Neural cell (in vitro differentiated cells): ENCODE measurements at regions not wholly inside any gene's neighbourhood (a gene's known extent, or its start where the extent isn't known, plus 50 kb on each side); places are given as distances from the start of the nearest gene placed in this dataset.

Source experiments
- H2AFZ ChIP-seq: fragments of 200-600, 300-800 bp; sonication (generic), shearing (Covaris generic); 2 replicates; pipeline ENCODE4 v1.6.0; 2014; ENCODE audit warnings: low read depth, mild to moderate bottlenecking, antibody characterized with exemption, low read length, moderate library complexity
- H3F3A ChIP-seq: fragments of 200-600 bp; shearing (Covaris generic); 2 replicates; pipeline ENCODE4 v1.6.1; 2016; ENCODE audit warnings: mild to moderate bottlenecking, moderate library complexity, mixed read lengths, antibody characterized with exemption, low read length; ENCODE audit not compliant: insufficient read depth, poor library complexity, severe bottlenecking
- H3K27ac ChIP-seq: fragments of 200-600, 300-800 bp; sonication (generic), shearing (Covaris generic); 2 replicates; pipeline ENCODE4 v1.5.1; 2014; ENCODE audit warnings: mild to moderate bottlenecking, low read length, moderate library complexity
- H3K27me3 ChIP-seq: fragments of 300-800, 200-600 bp; sonication (generic), shearing (Covaris generic); 2 replicates; pipeline ENCODE4 v1.6.0; 2014; ENCODE audit warnings: mild to moderate bottlenecking, low read depth, low read length, moderate library complexity; ENCODE audit not compliant: insufficient read depth
- H3K36me3 ChIP-seq: fragments of 300-800, 200-600 bp; sonication (generic), shearing (Covaris generic); 2 replicates; pipeline ENCODE4 v1.5.1; 2014; ENCODE audit warnings: mild to moderate bottlenecking, antibody characterized with exemption, low read length, moderate library complexity; ENCODE audit not compliant: insufficient read depth
- H3K4me2 ChIP-seq: fragments of 300-800, 200-600 bp; sonication (generic), shearing (Covaris generic); 2 replicates; pipeline ENCODE4 v1.6.0; 2014; ENCODE audit warnings: mild to moderate bottlenecking, low read length
- H3K4me3 ChIP-seq: fragments of 300-800, 200-600 bp; sonication (generic), shearing (Covaris generic); 2 replicates; pipeline ENCODE4 v1.5.1; 2014; ENCODE audit warnings: mild to moderate bottlenecking, low read length, moderate library complexity
- H3K79me2 ChIP-seq: fragments of 200-600 bp; shearing (Covaris generic); replicated peaks from 2 replicates; pipeline ENCODE4 v1.6.0; 2014; ENCODE audit warnings: mild to moderate bottlenecking, low read length, moderate library complexity; ENCODE audit not compliant: insufficient read depth
- H3K9ac ChIP-seq: fragments of 300-800, 200-600 bp; sonication (generic), shearing (Covaris generic); 2 replicates; pipeline ENCODE4 v1.6.1; 2016; ENCODE audit warnings: mild to moderate bottlenecking, low read length, mixed read lengths
- H3K9me2 ChIP-seq: fragments of 200-600 bp; shearing (Covaris generic); 2 replicates; pipeline ENCODE4 v1.6.1; 2016; ENCODE audit warnings: mild to moderate bottlenecking, low read length, mixed read lengths; ENCODE audit not compliant: insufficient read depth
- H3K9me3 ChIP-seq: fragments of 200-600, 300-800 bp; sonication (generic), shearing (Covaris generic); 2 replicates; pipeline ENCODE4 v1.6.1; 2016; ENCODE audit warnings: mild to moderate bottlenecking, mixed run types, low read length, moderate library complexity, mixed read lengths
- H4K20me1 ChIP-seq: fragments of 200-600 bp; shearing (Covaris generic); 2 replicates; pipeline ENCODE4 v1.6.1; 2016; ENCODE audit warnings: mild to moderate bottlenecking, mixed run types; ENCODE audit not compliant: insufficient read depth
- CTCF ChIP-seq: fragments of 450-650 bp; IDR thresholded peaks from 2 replicates; pipeline ENCODE4 v1.5.1; 2014; ENCODE audit warnings: antibody characterized with exemption, mild to moderate bottlenecking, moderate library complexity; ENCODE audit not compliant: poor library complexity, severe bottlenecking
- EP300 ChIP-seq: fragments of 450-650 bp; conservative IDR thresholded peaks from 2 replicates; pipeline ENCODE4 v1.6.1; 2014; ENCODE audit warnings: antibody characterized with exemption, mild to moderate bottlenecking, moderate library complexity; ENCODE audit not compliant: poor library complexity, severe bottlenecking
- EZH2 ChIP-seq: fragments of 200-600, 300-800 bp; shearing (Covaris generic), sonication (generic); IDR thresholded peaks from 2 replicates; pipeline ENCODE4 v1.6.1; 2014; ENCODE audit warnings: antibody characterized with exemption, low read length, borderline replicate concordance, mild to moderate bottlenecking; ENCODE audit not compliant: insufficient read depth, poor library complexity, severe bottlenecking
- MXI1 ChIP-seq: fragments of 450-650 bp; conservative IDR thresholded peaks from 2 replicates; pipeline ENCODE4 v1.6.1; 2014; ENCODE audit warnings: antibody characterized with exemption, mild to moderate bottlenecking; ENCODE audit not compliant: poor library complexity, severe bottlenecking
- POLR2AphosphoS5 ChIP-seq: IDR thresholded peaks from 2 replicates; pipeline ENCODE4 v1.6.1; 2012
- RAD21 ChIP-seq: fragments of 450-650 bp; conservative IDR thresholded peaks from 2 replicates; pipeline ENCODE4 v1.6.1; 2014; ENCODE audit warnings: antibody characterized with exemption, mild to moderate bottlenecking, moderate library complexity
- REST ChIP-seq: IDR thresholded peaks from 2 replicates; pipeline ENCODE4 v1.6.1; 2012; ENCODE audit warnings: borderline replicate concordance
- SMC3 ChIP-seq: fragments of 450-650 bp; conservative IDR thresholded peaks from 2 replicates; pipeline ENCODE4 v1.6.1; 2014; ENCODE audit warnings: antibody characterized with exemption, mild to moderate bottlenecking, moderate library complexity; ENCODE audit not compliant: poor library complexity
- TAF1 ChIP-seq: IDR thresholded peaks from 2 replicates; pipeline ENCODE4 v1.6.1; 2012; ENCODE audit warnings: low read depth

GRCh38 chr12:116402163-116402939 is 124.9 kb upstream of the MED13L start:
- Histone ChIP-seq H3K79me2 (no peaks in the 10 kb centered on the region), H4K20me1 (no peaks in the 10 kb centered on the region), H3K27me3 (no peaks in the 10 kb centered on the region), H3K4me2 (no peak overlapping the region), H3K27ac (no peak overlapping the region), H3K9me3 (no peaks in the 10 kb centered on the region), H2AFZ (no peak overlapping the region), H3F3A (no peaks in the 10 kb centered on the region), H3K36me3 (no peaks in the 10 kb centered on the region), H3K4me3 (no peak overlapping the region), H3K9me2 (no peaks in the 10 kb centered on the region), H3K9ac (no peak overlapping the region)
- no peak for TF ChIP-seq POLR2AphosphoS5
- TF ChIP-seq EP300, result no peak
- no peak for TF ChIP-seq CTCF
- no peak for TF ChIP-seq REST
- no peak for TF ChIP-seq TAF1
- no peak for TF ChIP-seq RAD21
- no peak for TF ChIP-seq MXI1
- no peak for TF ChIP-seq EZH2
- TF ChIP-seq SMC3, result no peak

GRCh38 chr12:116403546-116403945 is 126.1 kb upstream of the MED13L start:
- Histone ChIP-seq H3K27ac (no peak overlapping the region), H3K4me2 (no peak overlapping the region), H4K20me1 (no peaks in the 10 kb centered on the region), H3K9ac (no peak overlapping the region), H3K27me3 (no peaks in the 10 kb centered on the region), H3K4me3 (no peak overlapping the region), H3K9me3 (no peaks in the 10 kb centered on the region), H3K9me2 (no peaks in the 10 kb centered on the region), H3K36me3 (no peaks in the 10 kb centered on the region), H3F3A (no peaks in the 10 kb centered on the region), H2AFZ (no peak overlapping the region), H3K79me2 (no peaks in the 10 kb centered on the region)
- no peak for TF ChIP-seq MXI1
